Stimulated activated CD4-positive, alpha-beta T cell treated with anti-CD3 and anti-CD28 coated beads, Interleukin-2, amount 100 ng/mL, for 24 hours (primary cell): ENCODE measurements at regions not wholly inside any gene's neighbourhood (a gene's known extent, or its start where the extent isn't known, plus 50 kb on each side); places are given as distances from the start of the nearest gene placed in this dataset.
"Not testable (repeated sequence)": the region's sequence is repeated elsewhere in the genome, so short reads cannot be mapped to it uniquely, and the experiment has no call there.

Source experiments
- DNase-seq, 2 donors: peaks; one replicate each; pipeline ENCODE4 v3.0.0-alpha.2; 2020

- no peak for DNase-seq
These were observed 84.3 kb upstream of the SHB start for GRCh38 chr9:38153152-38153909.

- DNase-seq = no peak
These were observed 80.6 kb upstream of the SHB start for GRCh38 chr9:38149647-38150046.

- no peak for DNase-seq
These were observed 77.8 kb upstream of the SHB start for GRCh38 chr9:38146844-38147243.

GRCh38 chr9:38145526-38146053, 76.6 kb upstream of the SHB start:
- DNase-seq = no peak

DNA sequence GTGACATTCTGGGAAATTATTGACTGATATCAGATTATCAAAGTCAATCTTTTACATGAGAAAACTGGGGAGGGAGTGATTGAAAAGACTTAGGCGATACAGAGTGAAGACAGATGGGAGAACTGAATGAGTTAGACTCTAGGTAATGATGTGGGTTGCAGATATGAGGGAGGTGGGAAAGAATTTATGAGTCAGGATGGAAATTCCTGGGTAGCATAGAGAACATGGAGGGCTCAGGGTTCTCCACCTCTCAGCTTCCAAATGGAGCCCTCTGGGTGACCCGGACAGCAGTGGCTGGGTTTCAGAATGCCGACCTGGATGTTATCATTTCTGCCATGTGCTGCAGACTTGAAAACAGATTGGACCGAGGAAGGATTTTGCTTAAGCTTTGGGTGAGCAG, 75.4 kb upstream of the SHB start:
- DNase-seq = no peak

- DNase-seq = no peak
These were observed 72.9 kb upstream of the SHB start for GRCh38 chr9:38141746-38142591.

- no peak for DNase-seq
These were observed 69.2 kb upstream of the SHB start for GRCh38 chr9:38138276-38138675.

DNA sequence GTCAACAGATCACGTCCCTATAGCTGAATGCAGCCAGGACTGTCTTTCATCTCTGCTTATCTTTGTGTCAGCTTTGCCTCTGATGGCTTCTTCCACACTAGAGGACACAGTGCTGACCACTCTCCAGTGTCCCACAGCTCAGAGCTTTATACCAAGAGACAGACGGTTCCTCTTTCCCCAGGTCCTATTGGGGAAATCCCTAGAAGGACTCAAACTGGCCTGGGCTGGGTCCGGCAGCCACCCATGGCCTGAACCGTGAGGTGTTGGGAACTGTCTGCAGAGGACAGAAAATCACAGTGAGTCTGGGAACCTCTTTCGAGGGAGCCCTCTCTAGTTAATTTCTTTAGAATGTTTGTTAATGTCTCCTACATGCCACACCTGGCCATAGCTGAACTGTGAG, 68.3 kb upstream of the SHB start:
- no peak for DNase-seq

GRCh38 chr9:38136386-38136785, 67.4 kb upstream of the SHB start:
- no peak for DNase-seq

- no peak for DNase-seq
These were observed 65.7 kb upstream of the SHB start for GRCh38 chr9:38134611-38135237.

DNA sequence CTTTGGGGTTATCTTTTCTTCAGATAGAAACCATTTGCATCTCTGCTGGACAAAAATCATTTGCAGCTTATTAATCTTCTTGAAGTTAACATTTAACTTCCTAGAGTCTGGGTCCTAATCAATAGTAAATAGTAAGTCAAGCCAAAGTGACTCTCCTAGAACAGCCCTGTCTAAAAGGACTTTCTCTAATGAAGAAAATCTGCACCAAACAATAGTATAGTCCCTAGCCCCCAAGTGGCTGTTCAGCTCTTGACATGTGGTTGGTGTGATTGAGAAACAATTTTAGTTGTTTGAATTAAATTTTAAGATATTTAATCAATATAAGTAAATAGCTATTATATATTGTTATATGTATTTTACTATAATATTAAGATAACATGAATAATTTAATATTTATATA, 64.6 kb upstream of the SHB start:
- no peak for DNase-seq

- no peak for DNase-seq
These were observed 63.9 kb upstream of the SHB start for GRCh38 chr9:38132956-38133355.

DNA sequence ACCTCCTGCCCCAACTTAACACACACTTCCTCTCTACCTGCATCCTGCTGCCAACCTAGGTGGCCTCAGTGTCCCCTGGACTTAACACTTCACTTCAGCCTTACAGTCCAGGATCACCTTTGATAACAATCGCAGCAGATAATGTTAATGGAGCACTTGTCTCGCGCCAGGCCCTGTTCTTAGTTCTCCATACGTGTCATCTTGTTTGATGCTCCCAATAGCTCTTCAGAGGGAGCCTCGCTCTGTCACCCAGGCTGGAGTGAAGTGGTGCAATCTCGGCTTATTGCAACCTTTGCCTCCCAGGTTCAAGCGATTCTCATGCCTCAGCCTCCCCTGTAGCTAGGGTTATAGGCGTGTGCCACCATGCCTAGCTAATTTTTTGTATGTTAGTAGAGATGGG, 62.7 kb upstream of the SHB start:
- DNase-seq = no peak

DNA sequence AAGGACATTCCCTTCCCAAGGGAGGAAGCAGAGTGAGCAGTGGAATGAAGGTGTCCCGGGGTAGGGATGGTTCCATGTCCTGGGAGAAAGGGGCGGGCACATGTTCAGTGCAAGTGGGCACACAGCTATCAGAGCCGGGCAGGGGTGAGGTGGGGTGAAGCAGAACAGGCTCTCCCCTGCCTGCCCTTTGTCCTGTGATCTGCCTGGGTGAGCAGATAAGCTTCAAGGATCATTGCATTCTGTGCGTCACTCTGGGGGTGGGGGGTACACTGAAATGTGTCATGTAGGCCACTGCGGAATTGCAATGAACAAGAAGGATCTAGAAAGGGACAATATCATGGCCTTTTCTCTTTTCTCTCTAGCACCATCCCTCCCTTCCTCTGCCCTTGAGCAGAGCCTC, 61.7 kb upstream of the SHB start:
- DNase-seq = no peak

DNA sequence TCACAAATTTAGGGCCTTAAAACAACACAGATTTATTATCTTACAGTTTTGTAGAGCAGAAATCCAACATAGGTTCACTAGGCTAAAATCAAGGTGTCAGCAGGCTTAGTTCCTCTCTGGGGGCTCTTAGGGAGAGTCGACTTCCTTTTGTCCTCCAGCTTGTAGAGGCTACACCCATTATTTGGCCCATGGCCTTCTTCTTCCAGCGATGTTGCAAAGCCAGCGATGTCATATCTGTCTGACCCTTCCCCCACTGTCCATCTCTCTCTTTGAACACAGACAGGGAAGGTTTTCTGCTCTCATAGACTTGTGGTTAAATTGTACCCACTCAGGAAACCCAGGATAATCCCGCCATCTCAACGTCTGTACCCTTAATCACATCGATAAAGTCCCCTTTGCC, 60.3 kb upstream of the SHB start:
- DNase-seq = no peak

GRCh38 chr9:38128752-38129270, 59.8 kb upstream of the SHB start:
- no peak for DNase-seq

DNA sequence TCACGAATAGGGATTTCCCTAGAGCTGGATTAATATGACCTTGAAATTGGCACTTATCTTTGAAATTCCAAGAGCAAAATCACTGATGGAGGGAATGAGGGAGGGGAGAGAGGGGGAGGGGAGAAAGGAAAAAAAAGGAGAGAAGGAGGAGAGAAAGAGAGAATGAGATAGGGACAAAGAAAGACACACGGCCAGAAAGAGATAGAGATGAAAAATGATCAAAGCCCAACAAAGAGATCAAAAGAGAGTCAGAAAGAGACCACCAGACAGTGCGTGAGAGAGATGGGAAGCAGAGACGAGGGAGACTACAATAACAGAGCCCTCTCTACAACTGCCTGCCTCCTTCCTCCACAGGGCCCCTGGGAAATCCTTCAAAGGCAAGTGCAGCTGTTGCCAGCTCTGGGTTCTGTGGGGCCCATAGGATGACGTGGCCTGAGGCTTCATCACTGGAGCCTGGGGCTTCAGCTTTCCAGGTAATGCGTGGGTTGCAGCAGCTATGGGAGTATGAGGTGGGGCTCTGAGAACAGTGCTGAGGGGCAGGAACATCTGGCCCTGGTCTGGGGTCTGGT, 58.3 kb upstream of the SHB start:
- DNase-seq = peak in 1 of 2 donors; percentile 3

DNA sequence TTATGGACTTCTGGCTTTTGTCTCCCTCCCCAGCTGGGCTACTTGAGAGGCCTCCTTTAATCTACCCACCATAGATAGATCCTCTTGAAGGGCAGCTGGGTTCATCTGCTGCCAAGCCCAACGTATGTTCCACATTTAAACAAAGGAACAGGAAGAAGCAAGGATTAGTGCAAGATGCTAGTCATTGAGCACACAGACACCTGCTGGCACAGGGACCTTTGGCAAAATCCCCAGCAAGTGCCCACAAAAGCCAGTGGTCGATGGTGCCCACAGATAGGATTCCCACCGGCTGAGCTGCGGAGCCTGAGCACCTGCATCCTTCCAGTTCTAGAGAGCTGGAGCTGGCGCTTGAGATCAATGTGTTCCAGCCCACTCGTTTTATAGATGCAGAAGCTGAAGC, 57.7 kb upstream of the SHB start:
- no peak for DNase-seq

DNA sequence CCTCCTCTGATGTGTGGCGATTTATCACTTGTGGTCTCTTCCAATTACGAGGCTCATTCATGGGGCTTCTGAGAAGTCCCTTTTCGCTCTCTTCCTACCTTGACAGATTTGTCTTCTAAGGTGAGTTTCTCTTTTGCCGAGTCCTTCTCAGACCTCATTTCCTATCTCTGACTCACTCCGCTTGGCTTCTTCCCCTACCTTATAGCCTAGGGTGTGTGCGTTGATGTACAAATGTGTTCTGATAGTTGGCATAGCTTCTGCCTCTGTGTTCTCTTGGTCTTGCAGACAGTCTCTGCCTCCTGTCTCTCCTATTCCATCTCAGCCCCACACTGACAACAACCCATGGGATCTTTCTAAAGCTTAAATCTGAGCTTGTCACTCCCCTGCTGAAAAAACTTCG, 56.9 kb upstream of the SHB start:
- DNase-seq = no peak

DNA sequence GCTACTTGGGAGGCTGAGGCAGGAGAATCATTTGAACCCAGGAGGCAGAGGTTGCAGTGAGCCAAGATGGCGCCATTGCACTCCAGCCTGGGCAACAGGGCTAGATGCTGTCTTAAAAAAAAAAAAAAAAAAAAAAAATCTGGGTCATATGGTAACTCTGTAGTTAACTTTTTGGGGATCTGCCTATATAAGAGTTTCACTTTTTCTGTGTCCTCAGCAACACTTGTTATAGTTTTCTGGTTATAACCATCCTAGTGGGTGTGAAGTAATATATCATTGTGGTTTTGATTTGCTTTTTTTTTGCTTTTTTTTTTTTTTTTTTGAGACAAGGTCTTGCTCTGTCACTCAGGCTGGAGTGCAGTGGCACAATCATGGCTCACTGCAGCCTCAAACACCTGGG, 54.3 kb upstream of the SHB start:
- DNase-seq = not testable (repeated sequence)

- DNase-seq = no peak
These were observed 51.9 kb upstream of the SHB start for GRCh38 chr9:38120961-38121360.

GRCh38 chr9:38119560-38120236, 50.7 kb upstream of the SHB start:
- no peak for DNase-seq
